Endothelial cell of umbilical vein (primary cell): ENCODE measurements at regions not wholly inside any gene's neighbourhood (a gene's known extent, or its start where the extent isn't known, plus 50 kb on each side); places are given as distances from the start of the nearest gene placed in this dataset.

Experiments used
- BruUV-seq: library from RNA; stranded (reverse); fragments of 400-500 nt; replicated peaks from 2 replicates; lab custom pipeline; 2021; lab: Mats Ljungman, UMichigan
- CTCF ChIA-PET: fragments of 300-600, 350-600 bp; sonication (Branson Sonifier 250); formaldehyde crosslinking; loops from one replicate; lab custom pipeline; 2021; ENCODE audit warnings: antibody characterized with exemption, inconsistent platforms; lab: Charles Lee
- POLR2A ChIA-PET: fragments of 300-600, 350-600 bp; sonication (Branson Sonifier 250); formaldehyde crosslinking; loops from one replicate; lab custom pipeline; 2021; ENCODE audit warnings: antibody characterized with exemption, inconsistent platforms; lab: Charles Lee
- DNase-seq: peaks from one replicate; pipeline ENCODE4 v3.0.0-alpha.2; 2011; ENCODE audit warnings: low read depth, low spot score
- FAIRE-seq: peaks from 2 replicates; lab custom pipeline; 2011; peaks lifted over from hg19 to GRCh38; lab: Jason Lieb, UNC
- H2AFZ ChIP-seq: 2 replicates; pipeline ENCODE4 v1.6.0; 2012; ENCODE audit warnings: low read depth, low read length, control low read depth, inconsistent platforms
- H3K27ac ChIP-seq: 2 replicates; pipeline ENCODE4 v1.5.1; 2011; ENCODE audit warnings: low read depth, mild to moderate bottlenecking, control low read depth, low read length, moderate library complexity; ENCODE audit not compliant: insufficient read depth
- H3K27me3 ChIP-seq, 2 experiments: 2 replicates each; pipeline versions ENCODE4 v1.6.0 to v1.6.1; 2011; ENCODE audit warnings: low read length in 2 of 2, mixed read lengths in 1 of 2; ENCODE audit not compliant: control insufficient read depth in 2 of 2, insufficient read depth in 2 of 2
- H3K36me3 ChIP-seq, 2 experiments: 2 replicates in 1 of 2; 3 replicates in 1 of 2; pipeline ENCODE4 v1.5.1; 2011; ENCODE audit warnings: low read length in 2 of 2, mild to moderate bottlenecking in 1 of 2, moderate library complexity in 1 of 2; ENCODE audit not compliant: control insufficient read depth in 2 of 2, insufficient read depth in 2 of 2; ENCODE audit errors: extremely low read depth in 1 of 2
- H3K4me1 ChIP-seq: 3 replicates; pipeline ENCODE4 v1.5.1; 2011; ENCODE audit warnings: mild to moderate bottlenecking, low read length; ENCODE audit not compliant: control insufficient read depth, insufficient read depth; ENCODE audit errors: extremely low read depth
- H3K4me2 ChIP-seq: 2 replicates; pipeline ENCODE4 v1.6.1; 2011; ENCODE audit warnings: low read length, control low read depth, mixed read lengths; ENCODE audit not compliant: insufficient read depth
- H3K4me3 ChIP-seq, 3 experiments: fragments of 200-600 bp in 1 of 3; sonication (generic), shearing (Covaris generic) in 1 of 3; replicated peaks in 1 of 3; 2 replicates each; pipeline ENCODE4 v1.5.1; 2011 to 2016; ENCODE audit warnings: control low read depth in 3 of 3, low read length in 3 of 3, mild to moderate bottlenecking in 2 of 3, inconsistent platforms in 1 of 3, low read depth in 1 of 3, moderate library complexity in 1 of 3; ENCODE audit not compliant: insufficient read depth in 1 of 3
- H3K79me2 ChIP-seq: 2 replicates; pipeline ENCODE4 v1.6.0; 2012; ENCODE audit warnings: low read length, inconsistent platforms; ENCODE audit not compliant: control insufficient read depth, insufficient read depth
- H3K9ac ChIP-seq: replicated peaks from 2 replicates; pipeline ENCODE3; 2011; ENCODE audit warnings: low read length, control low read depth; ENCODE audit not compliant: insufficient read depth; ENCODE audit errors: extremely low read depth
- H3K9me1 ChIP-seq: replicated peaks from 3 replicates; pipeline ENCODE4 v1.6.0; 2011; ENCODE audit warnings: mild to moderate bottlenecking, low read length; ENCODE audit not compliant: control insufficient read depth, insufficient read depth; ENCODE audit errors: extremely low read depth
- H3K9me3 ChIP-seq: replicated peaks from 2 replicates; pipeline ENCODE4 v1.5.1; 2012; ENCODE audit warnings: low read length, inconsistent platforms; ENCODE audit not compliant: control insufficient read depth, insufficient read depth
- H4K20me1 ChIP-seq: replicated peaks from 2 replicates; pipeline ENCODE3; 2011; ENCODE audit warnings: mild to moderate bottlenecking, low read length; ENCODE audit not compliant: control insufficient read depth, insufficient read depth; ENCODE audit errors: extremely low read depth
- CTCF ChIP-seq, 2 donors: IDR thresholded peaks; 1 replicate in 1 of 2; 2 replicates in 1 of 2; pipeline ENCODE4 v1.5.1; 2011; ENCODE audit warnings: low read length in 2 of 2, mild to moderate bottlenecking in 2 of 2, moderate library complexity in 2 of 2, control low read depth in 1 of 2, inconsistent platforms in 1 of 2, low read depth in 1 of 2; ENCODE audit not compliant: insufficient read depth in 1 of 2; ENCODE audit errors: extremely low read depth in 1 of 2
- EZH2 ChIP-seq: IDR thresholded peaks from 2 replicates; pipeline ENCODE4 v1.6.1; 2012; ENCODE audit warnings: borderline replicate concordance, low read depth, mild to moderate bottlenecking, moderate library complexity, low read length, inconsistent platforms; ENCODE audit not compliant: severe bottlenecking
- FOS ChIP-seq: IDR thresholded peaks from 2 replicates; pipeline ENCODE4 v1.6.1; 2011; ENCODE audit warnings: mild to moderate bottlenecking, low read length, moderate library complexity, borderline replicate concordance; ENCODE audit not compliant: insufficient read depth
- GATA2 ChIP-seq: IDR thresholded peaks from 2 replicates; pipeline ENCODE4 v1.7.0; 2011; ENCODE audit warnings: low read depth, mild to moderate bottlenecking, moderate library complexity, mixed read lengths, low read length; ENCODE audit not compliant: insufficient read length, insufficient read depth
- MAX ChIP-seq: IDR thresholded peaks from 2 replicates; pipeline ENCODE4 v1.6.1; 2011; ENCODE audit not compliant: insufficient read depth, insufficient read length
- MYC ChIP-seq: IDR thresholded peaks from one replicate; pipeline ENCODE4 v1.6.1; 2011; ENCODE audit warnings: mild to moderate bottlenecking, low read depth, low read length
- POLR2A ChIP-seq: IDR thresholded peaks from 2 replicates; pipeline ENCODE4 v1.6.1; 2012; ENCODE audit warnings: low read depth, mild to moderate bottlenecking, control low read depth, low read length
- dilution Hi-C: fragments of 300-500 bp; cut with MboI; formaldehyde crosslinking; loops from one replicate; pipeline ENCODE4 v1.15.0; 2019; ENCODE audit warnings: low sequenced_read_pairs; ENCODE audit not compliant: extremely low pct_ligation_motif_present
- intact Hi-C: fragments of 100-400 bp; cut with micrococcal nuclease; formaldehyde crosslinking; loops from one replicate; pipeline ENCODE4 v1.10.0; 2022

GRCh38 chr7:46852795-46853194 is 729.1 kb downstream of the TNS3 start:
- no peak for DNase-seq
- Histone ChIP-seq H3K9me3 (no peaks in the 10 kb centered on the region), H3K9me1 (no peaks in the 10 kb centered on the region), H3K27ac (no peak overlapping the region), H3K27me3 (no peaks in the 10 kb centered on the region), H3K79me2 (no peaks in the 10 kb centered on the region), H3K4me1 (peaks cover 4% of the 10 kb centered on the region), H3K4me2 (no peak overlapping the region), H3K36me3 (no peaks in the 10 kb centered on the region), H4K20me1 (no peaks in the 10 kb centered on the region), H3K9ac (no peak overlapping the region), H2AFZ (no peak overlapping the region), H3K4me3 (no peak overlapping the region)
- dilution Hi-C loops: no loop called here
- FAIRE-seq: no peak
- ChIA-PET POLR2A (no interaction called here), CTCF (interaction anchor here (0.8 kb wide), 1 partner anchor 930 kb away, joined by 3 read pairs; no protein-coding TSS in a partner anchor)
- intact Hi-C loops: no loop called here
- TF ChIP-seq GATA2 (no peak), CTCF (IDR thresholded peaks at IDR 0.05; ENCODE audit: extremely low read depth in 1 of 2, insufficient read depth in 1 of 2, low read depth in 1 of 2, low read length in 2 of 2) (no peak), MAX (no peak), POLR2A (no peak), MYC (no peak), EZH2 (no peak), FOS (no peak)
- BruUV-seq: no TSS peak
